C4-2B (cell line): ENCODE measurements at regions not wholly inside any gene's neighbourhood (a gene's known extent, or its start where the extent isn't known, plus 50 kb on each side); places are given as distances from the start of the nearest gene placed in this dataset.

Experiments used
- H3K27ac ChIP-seq: fragments of 450-650 bp; 2 replicates; pipeline ENCODE4 v1.5.1; 2017
- ZFX ChIP-seq: fragments of 450-650 bp; IDR thresholded peaks from 2 replicates; pipeline ENCODE4 v1.6.1; 2017
- TF ChIP-seq, protein P1 (sequence below): fragments of 450-650 bp; conservative IDR thresholded peaks from 2 replicates; pipeline ENCODE4 v1.5.1; 2017; ENCODE audit warnings: mild to moderate bottlenecking

GRCh38 chr14:104313674-104314073 is 175.3 kb downstream of the KIF26A start:
- no peak overlapping the region for H3K27ac ChIP-seq
- TF ChIP-seq ZFX, result no peak
- TF ChIP-seq, protein P1, sequence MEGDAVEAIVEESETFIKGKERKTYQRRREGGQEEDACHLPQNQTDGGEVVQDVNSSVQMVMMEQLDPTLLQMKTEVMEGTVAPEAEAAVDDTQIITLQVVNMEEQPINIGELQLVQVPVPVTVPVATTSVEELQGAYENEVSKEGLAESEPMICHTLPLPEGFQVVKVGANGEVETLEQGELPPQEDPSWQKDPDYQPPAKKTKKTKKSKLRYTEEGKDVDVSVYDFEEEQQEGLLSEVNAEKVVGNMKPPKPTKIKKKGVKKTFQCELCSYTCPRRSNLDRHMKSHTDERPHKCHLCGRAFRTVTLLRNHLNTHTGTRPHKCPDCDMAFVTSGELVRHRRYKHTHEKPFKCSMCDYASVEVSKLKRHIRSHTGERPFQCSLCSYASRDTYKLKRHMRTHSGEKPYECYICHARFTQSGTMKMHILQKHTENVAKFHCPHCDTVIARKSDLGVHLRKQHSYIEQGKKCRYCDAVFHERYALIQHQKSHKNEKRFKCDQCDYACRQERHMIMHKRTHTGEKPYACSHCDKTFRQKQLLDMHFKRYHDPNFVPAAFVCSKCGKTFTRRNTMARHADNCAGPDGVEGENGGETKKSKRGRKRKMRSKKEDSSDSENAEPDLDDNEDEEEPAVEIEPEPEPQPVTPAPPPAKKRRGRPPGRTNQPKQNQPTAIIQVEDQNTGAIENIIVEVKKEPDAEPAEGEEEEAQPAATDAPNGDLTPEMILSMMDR, result no peak

DNA sequence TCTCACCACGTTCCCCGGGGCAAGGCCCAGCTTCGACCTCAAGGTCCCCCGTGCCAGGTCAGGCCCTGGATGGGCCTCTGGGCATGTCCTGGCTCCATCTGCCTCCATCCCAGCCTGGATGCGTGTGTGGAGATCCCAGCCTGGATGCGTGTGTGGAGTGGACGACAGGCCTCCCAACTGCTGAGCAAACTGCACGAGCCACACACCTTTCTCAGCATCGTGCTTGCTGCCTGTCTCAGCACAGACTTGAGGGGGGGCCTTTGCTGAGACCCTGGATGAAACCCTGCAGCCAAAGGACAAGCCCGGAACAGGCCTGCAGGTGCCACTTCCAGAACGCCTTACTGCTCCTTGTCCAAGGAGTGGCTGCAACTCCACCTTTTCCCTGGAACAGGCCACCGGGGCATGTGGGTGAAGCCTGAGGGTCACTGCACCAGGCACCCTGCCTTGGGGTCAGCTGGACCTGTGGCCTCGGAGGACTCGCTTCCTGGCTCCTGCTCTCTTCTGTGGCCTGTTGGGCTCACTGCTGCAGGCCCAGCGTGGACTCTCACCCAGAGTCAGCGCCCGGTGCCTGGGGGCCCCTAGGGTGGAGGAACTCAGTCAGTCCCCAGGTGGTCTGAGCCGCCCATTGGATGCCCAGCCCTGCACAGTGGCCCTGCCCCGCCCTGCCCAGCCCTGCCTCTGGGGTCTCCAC is 176.0 kb downstream of the KIF26A start:
- no peak overlapping the region for H3K27ac ChIP-seq
- TF ChIP-seq, protein P1, result no peak

DNA sequence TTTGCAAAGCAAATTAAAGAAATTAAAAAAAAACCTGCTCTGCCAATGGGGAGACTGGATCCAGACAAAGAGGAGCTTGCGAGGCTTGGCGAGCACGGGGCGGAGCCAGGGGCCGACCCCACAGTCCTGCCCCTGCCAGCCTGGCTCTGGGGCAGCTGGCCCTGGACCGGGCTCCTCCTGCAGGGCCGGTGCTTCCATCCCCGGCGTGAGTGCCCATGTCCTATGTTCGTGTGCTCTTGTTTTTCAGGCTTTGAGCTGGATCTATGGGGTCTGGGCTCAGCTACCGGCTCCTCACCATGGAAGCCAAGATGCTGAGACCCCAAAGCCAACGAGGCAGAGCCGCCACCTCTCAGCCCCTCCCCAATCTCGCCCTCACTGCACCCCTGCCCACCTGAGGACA is 176.8 kb downstream of the KIF26A start:
- H3K27ac ChIP-seq, result no peak overlapping the region
- TF ChIP-seq, protein P1, result no peak
- no peak for TF ChIP-seq ZFX

DNA sequence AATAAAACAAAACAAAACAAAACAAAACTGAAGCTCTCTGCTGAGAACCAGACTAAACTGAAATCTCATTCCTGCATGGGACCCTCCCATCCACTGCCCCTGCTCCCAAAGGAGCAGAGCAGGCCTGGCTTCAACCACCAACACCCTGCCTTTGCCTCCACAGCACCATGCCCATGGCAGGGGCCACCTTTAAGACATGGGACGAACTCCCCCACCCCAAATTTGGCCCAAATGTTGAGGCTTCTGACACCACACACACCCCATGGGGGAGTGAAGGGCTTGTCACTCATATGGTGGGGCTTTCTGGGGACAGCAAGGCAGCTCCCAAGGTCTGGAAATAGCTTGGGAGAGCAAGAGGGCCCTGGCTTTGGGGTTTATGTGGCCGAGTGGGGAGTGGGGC is 177.2 kb downstream of the KIF26A start:
- no peak overlapping the region for H3K27ac ChIP-seq
- TF ChIP-seq ZFX, result no peak
- TF ChIP-seq, protein P1, result no peak

DNA sequence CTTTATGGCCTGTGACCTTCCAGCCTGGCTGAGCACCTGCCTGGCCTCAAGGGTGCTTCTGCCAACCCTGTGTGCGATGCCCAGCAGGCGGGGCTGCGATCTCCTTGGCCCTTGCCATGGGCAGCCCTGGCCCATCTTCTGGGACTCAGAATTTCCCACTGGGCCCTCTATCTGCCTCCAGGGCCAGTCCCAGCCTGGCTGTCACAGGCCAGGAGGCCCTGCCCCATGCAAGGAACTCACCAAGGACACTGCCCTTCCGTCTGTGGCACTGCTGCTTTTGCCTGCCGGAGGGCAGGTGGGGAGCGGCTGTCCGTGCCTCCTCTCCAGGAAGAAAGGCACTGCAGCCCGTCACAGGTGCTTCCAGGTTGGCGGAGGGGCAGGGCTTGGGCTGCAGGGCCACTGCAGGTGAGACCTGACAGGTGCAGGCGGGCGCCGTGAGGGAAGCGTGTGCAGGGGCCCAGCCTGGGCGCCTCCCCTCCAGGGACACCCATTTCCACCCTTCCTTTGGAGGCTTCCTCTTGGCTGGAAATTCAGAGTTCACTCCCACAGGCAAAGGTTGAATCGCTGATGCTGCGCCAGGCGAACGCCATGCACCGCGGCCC is 177.8 kb downstream of the KIF26A start:
- H3K27ac ChIP-seq, result no peak overlapping the region
- TF ChIP-seq ZFX, result no peak
- TF ChIP-seq, protein P1, result no peak

DNA sequence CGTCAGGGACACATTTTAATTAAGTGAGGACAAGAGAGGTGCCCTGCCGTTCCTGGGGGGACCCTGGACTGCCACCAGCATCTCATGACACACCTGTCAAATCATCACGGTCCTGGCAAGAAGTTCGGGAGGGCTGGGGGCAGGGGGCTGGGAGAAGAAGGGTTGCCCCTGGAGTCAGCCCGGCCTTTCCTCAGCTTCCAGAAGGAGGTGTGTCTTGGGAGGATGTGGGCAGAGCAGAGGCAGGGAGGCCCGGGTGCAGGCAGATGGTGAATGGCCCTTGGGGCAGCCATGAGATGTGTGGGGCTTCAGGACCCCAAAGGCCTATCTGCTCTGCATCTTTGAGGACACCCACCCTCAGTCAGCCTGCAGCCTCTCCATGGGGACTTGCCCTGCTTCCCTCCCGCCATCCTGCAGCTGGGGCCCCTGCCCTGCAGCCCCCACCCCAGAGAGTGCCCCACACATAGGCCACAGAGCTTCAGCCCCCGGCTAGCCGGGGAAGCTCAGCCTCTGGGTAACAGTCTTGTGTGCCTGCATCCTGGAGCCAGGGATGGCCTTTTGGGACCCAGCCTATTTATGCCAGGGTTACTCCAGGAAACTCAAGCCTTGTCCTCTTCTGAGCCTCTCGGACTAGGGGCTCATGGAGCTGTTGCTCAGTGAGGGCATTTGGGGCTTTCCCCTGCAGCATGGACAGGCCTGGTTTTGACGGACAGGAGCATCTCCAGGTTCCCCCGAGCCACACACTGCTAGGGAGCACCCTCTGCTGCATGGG is 178.5 kb downstream of the KIF26A start:
- H3K27ac ChIP-seq, result no peak overlapping the region
- TF ChIP-seq, protein P1, result no peak
- no peak for TF ChIP-seq ZFX

DNA sequence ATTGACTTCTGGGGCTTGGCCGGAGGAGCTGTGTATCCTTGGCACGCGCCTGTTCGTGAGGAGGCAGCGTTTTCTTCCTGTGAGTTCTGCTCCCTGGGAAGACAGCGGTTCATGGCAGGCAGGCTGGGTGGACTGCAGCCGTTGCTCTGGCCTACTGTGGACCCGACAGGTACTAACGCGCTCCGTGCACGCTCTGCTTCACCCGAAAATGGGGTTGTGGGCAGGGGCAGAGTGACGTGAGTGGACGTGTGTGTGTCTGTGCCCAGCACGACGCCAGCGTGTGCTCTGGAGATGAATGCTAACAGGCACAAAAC is 179.1 kb downstream of the KIF26A start:
- TF ChIP-seq, protein P1, result no peak
- no peak for TF ChIP-seq ZFX
- no peak overlapping the region for H3K27ac ChIP-seq
